Panc1 (cell line): ENCODE measurements at regions not wholly inside any gene's neighbourhood (a gene's known extent, or its start where the extent isn't known, plus 50 kb on each side); places are given as distances from the start of the nearest gene placed in this dataset.

Experiments used
- ATAC-seq: fragments of 200-7000 bp; cut with Tn5 transposase; 2 replicates; pipeline ENCODE4 v1.9.1; 2020; ENCODE audit warnings: mild to moderate bottlenecking, moderate library complexity
- BruUV-seq: library from RNA; stranded (reverse); fragments of 400-500 nt; replicated peaks from 2 replicates; lab custom pipeline; 2021; lab: Mats Ljungman, UMichigan
- CTCF ChIA-PET: fragments of 300-600 bp; sonication (Branson Sonifier 250); formaldehyde crosslinking; loops from one replicate; lab custom pipeline; 2022; ENCODE audit warnings: antibody characterized with exemption; lab: Charles Lee
- POLR2A ChIA-PET: fragments of 300-600 bp; sonication (Branson Sonifier 250); formaldehyde crosslinking; loops from one replicate; lab custom pipeline; 2022; ENCODE audit warnings: antibody characterized with exemption; lab: Charles Lee
- DNase-seq: peaks from one replicate; pipeline ENCODE4 v3.0.0-alpha.2; 2010; ENCODE audit warnings: low read depth, low spot score
- H3K27ac ChIP-seq: 2 replicates; pipeline ENCODE4 v1.5.1; 2011; ENCODE audit warnings: mild to moderate bottlenecking, low read length, inconsistent platforms
- H3K27me3 ChIP-seq: fragments of 200-500 bp; sonication (Bioruptor generic); 2 replicates; pipeline ENCODE4 v1.6.0; 2014; ENCODE audit warnings: low read length, inconsistent platforms; ENCODE audit not compliant: control insufficient read depth, insufficient read depth
- H3K36me3 ChIP-seq: fragments of 200-500 bp; sonication (Bioruptor generic); 2 replicates; pipeline ENCODE4 v1.5.1; 2014; ENCODE audit warnings: inconsistent platforms, mild to moderate bottlenecking, low read length, moderate library complexity; ENCODE audit not compliant: control insufficient read depth, insufficient read depth
- H3K4me1 ChIP-seq: 2 replicates; pipeline ENCODE4 v1.5.1; 2011; ENCODE audit warnings: inconsistent platforms, mild to moderate bottlenecking, low read length, moderate library complexity; ENCODE audit not compliant: control insufficient read depth, insufficient read depth
- H3K4me3 ChIP-seq, 2 experiments: 2 replicates each; pipeline ENCODE4 v1.5.1; 2011 to 2012; ENCODE audit warnings: low read depth in 2 of 2, low read length in 2 of 2, mild to moderate bottlenecking in 2 of 2, inconsistent platforms in 1 of 2, moderate library complexity in 1 of 2
- H3K9me3 ChIP-seq: fragments of 200-500 bp; sonication (Bioruptor generic); 2 replicates; pipeline ENCODE4 v1.5.1; 2014; ENCODE audit warnings: low read depth, mild to moderate bottlenecking, inconsistent platforms, low read length, moderate library complexity; ENCODE audit not compliant: control insufficient read depth, insufficient read depth
- CTCF ChIP-seq: fragments of 450-650 bp; IDR thresholded peaks from 2 replicates; pipeline ENCODE4 v1.5.1; 2017; ENCODE audit warnings: mild to moderate bottlenecking
- POLR2AphosphoS5 ChIP-seq: IDR thresholded peaks from 2 replicates; pipeline ENCODE4 v1.6.1; 2012; ENCODE audit warnings: mild to moderate bottlenecking, low read depth, low read length, moderate library complexity
- REST ChIP-seq, 2 experiments: IDR thresholded peaks; 2 replicates each; pipeline ENCODE4 v1.6.1; 2011 to 2012; ENCODE audit warnings: low read depth in 2 of 2, control low read depth in 1 of 2, low read length in 1 of 2, mild to moderate bottlenecking in 1 of 2, moderate library complexity in 1 of 2; ENCODE audit not compliant: insufficient read depth in 1 of 2
- SIN3A ChIP-seq: IDR thresholded peaks from 2 replicates; pipeline ENCODE4 v1.6.1; 2012; ENCODE audit warnings: low read depth, mild to moderate bottlenecking, low read length, moderate library complexity, borderline replicate concordance; ENCODE audit not compliant: insufficient read depth
- TCF7L2 ChIP-seq: IDR thresholded peaks from 2 replicates; pipeline ENCODE4 v1.6.1; 2011; ENCODE audit warnings: mild to moderate bottlenecking, low read depth, low read length, inconsistent platforms
- in situ Hi-C: cut with HindIII; loops from 2 replicates; pipeline ENCODE4 v1.10.0; 2016; ENCODE audit warnings: low sequenced_read_pairs, low pct_unique_long_range_greater_than_20kb
- intact Hi-C: fragments of 100-400 bp; cut with micrococcal nuclease; formaldehyde crosslinking; loops from one replicate; pipeline ENCODE4 v1.10.0; 2022; ENCODE audit not compliant: unreplicated experiment

- no TSS peak for BruUV-seq
These were observed 83.6 kb downstream of the HS1BP3 start for GRCh38 chr2:20567159-20567925.

More at GRCh38 chr2:20567159-20567925, 83.6 kb downstream of the HS1BP3 start:
- Histone ChIP-seq H3K4me1 (no peaks in the 10 kb centered on the region; the same call in 1 of the 2 replicates), H3K27me3 (no peaks in the 10 kb centered on the region), H3K9me3 (no peaks in the 10 kb centered on the region), H3K4me3 (no peak overlapping the region), H3K27ac (no peak overlapping the region; the same call in 1 of the 2 replicates), H3K36me3 (no peaks in the 10 kb centered on the region)
- ChIA-PET POLR2A (no interaction called here), CTCF (interaction anchor here (1.1 kb wide), 1 partner anchor 25 kb away, joined by 4 read pairs; no protein-coding TSS in a partner anchor)
- in situ Hi-C loops, result no loop called here
- ATAC-seq, result no peak
- intact Hi-C loops, result no loop called here
- no peak for DNase-seq
- TF ChIP-seq TCF7L2, result no peak
- no peak for TF ChIP-seq CTCF
- no peak for TF ChIP-seq REST (IDR thresholded peaks at IDR 0.05; ENCODE audit: insufficient read depth in 1 of 2, low read depth in 2 of 2, low read length in 1 of 2)
- no peak for TF ChIP-seq SIN3A
- TF ChIP-seq POLR2AphosphoS5, result no peak
